Left forelimb (tissue), 1 donor: ENCODE measurements at regions not wholly inside any gene's neighbourhood (a gene's known extent, or its start where the extent isn't known, plus 50 kb on each side); places are given as distances from the start of the nearest gene placed in this dataset.
A peak's percentile ranks its signal among the peaks of the same experiment; 100 is the strongest.
"Not testable (repeated sequence)": the region's sequence is repeated elsewhere in the genome, so short reads cannot be mapped to it uniquely, and the experiment has no call there.

ENCODE experiments used
- DNase-seq: peaks from one replicate; pipeline ENCODE4 v3.0.0-alpha.2; 2018; ENCODE audit warnings: low spot score

DNA sequence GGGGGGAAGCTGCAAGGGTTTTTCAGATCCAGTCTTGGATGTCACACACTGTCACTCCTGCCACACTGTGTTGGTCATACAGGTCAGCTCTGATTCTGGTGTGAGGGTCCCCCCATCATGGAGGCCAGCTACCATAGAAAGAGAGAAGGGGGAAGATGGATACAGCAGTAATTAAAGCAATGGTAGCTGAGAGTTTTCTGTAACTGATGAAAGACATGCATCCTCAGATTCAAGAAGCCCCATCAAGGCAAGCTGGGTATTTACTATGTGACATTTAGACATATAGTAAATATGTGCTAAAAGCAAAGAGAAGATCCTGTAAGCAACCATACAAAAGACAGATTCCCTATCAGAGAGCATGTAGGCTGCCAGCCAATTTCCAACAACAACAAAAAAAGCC lies 110.9 kb upstream of the COL5A1 start:
- peak; percentile 23 for DNase-seq

DNA sequence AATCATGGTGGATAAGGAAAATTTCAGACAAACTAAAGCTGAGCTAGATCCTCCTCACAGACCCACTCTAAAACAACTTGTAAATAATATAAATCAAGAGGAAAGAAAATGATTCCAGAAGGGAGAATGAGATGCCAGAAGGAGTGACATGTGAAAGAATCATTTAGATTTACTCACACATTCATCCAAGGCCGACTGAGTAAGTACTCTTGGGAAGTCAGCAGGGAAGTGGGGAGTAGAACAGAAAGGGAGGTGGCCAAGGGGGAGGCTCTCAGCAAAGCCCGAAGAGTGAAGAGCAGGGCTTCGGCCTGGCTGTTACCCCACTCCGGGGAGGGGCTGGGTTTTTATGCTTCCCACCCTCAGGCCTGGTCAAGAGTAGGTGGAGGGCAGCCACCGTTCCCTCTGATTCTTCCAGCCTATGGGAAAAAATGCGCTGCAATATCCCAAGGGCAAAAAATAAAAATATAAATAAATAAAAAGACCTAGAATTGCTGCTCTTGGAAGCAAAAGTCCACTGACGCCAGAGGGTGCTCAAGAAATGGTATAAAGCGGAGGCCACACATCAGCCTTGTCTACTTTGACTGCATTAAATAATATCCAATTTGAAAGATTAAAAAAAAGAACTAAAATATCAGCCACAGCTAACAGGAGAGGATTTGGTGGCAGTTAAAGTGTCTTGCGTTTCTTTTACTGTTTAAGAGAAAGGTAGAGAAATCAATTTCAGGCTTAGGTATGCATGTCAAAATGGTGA lies 110.2 kb upstream of the COL5A1 start:
- DNase-seq = peak; percentile 40

DNA sequence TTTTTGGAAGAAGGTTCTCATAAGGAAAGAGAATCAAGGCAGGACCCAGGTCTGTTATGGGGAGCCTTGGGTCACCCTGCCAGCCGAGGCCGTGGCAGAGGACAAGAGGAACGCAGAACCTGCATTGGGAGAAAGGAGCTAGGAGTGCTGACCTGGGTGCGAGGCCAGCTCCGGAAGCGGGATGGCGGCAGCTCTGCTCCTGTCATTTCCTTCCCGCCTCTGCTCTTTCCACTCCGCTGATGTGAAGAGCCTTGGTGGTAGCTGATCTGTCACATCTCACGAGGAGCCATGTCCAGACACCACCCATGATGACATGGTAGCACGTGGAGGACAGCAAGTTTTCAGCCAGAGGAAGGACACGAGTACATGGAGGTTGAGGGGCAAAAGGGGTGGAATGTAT lies 109.5 kb upstream of the COL5A1 start:
- DNase-seq = peak; percentile 34

DNA sequence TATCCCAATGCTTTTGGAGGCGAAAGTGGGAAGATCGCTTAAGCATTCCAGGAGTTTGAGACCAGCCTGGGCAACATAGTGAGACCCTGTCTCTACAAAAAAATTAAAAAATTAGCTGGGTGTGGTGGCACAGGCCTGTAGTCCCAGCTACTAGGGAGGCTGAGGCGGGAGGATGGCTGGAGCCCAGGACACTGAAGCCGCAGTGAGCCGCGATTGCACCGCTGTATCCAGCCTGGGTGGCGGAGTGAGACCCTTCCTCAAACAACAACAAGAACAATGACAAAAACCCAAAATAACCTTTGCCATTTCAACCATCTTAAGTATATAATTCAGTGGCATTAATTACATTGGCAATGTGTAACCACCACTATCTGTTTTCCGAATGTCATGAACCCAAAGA lies 108.9 kb upstream of the COL5A1 start:
- DNase-seq = not testable (repeated sequence)

DNA sequence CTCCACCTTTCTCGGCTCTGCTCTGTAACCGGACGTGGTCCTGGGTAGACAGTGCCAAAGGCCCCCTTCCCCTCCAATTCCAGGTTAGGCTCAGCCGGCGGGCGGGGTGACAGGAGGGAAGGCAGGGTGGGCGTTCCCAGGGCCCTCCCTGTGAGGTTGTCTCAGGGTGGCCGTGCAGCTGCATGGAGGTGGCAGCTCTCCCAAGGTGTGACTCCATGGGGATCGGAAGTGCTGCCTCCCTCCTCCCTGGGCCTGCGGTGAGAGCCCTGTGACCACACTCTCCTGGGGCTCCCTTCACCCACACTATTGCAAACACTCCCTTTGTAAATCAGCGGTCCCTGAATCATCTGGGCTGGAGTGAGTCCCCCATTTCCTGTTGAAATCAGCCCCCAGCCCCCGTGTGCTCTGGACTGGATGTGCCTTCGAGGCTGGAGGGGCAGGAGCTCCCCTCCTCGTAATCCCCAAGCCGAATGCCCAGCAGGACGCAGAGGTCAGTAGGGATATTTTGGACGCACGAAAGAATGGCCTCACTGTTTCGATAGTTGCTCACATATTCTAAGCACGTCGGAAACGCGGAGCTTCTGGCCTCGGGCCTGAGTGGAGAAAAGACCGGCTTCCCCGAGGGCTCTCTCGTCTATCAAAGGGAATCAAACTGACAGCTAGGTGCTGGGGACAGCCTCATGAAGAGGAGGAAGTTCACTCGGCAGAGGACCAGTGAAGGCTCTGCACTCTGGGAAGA lies 107.6 kb upstream of the COL5A1 start:
- DNase-seq = peak; percentile 46

DNA sequence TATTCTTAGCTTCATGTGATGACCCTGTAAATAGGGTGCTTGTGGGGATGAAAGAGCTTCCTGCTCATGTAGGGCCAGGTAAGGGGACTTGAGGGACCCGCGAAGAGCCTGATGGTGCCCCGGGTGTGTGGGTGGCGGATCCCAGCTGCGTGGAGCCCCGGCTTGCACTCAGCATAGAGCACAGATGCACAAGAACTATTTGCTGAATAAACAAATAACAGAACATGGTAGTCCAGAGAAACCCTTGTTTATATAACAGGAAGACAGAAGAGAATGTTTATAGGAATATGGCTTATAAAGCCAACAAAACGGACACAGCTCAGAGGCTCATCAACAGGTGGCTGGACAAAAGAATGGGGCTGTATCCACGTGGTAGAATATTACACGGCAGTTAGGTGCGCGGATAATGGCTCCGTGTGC lies 106.9 kb upstream of the COL5A1 start:
- no peak for DNase-seq

DNA sequence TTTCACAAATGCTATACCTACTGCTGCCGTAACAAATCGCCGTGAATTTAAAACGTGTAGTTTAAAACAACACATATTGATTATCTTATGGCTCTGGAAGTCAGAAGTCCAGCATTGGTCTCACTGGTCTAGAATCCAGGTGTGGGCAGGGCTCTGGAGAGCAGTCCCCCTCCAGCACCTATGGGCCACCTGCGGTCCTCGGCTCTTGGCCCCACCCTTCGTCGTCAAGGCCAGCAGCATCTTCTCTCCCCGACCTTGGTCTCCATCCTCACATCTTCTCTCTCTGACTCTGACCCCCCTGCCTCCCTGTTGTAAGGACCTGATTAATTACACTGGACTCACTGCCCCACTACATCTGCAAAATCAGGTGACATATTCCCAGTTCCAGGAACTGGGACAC lies 106.4 kb upstream of the COL5A1 start:
- DNase-seq = no peak

DNA sequence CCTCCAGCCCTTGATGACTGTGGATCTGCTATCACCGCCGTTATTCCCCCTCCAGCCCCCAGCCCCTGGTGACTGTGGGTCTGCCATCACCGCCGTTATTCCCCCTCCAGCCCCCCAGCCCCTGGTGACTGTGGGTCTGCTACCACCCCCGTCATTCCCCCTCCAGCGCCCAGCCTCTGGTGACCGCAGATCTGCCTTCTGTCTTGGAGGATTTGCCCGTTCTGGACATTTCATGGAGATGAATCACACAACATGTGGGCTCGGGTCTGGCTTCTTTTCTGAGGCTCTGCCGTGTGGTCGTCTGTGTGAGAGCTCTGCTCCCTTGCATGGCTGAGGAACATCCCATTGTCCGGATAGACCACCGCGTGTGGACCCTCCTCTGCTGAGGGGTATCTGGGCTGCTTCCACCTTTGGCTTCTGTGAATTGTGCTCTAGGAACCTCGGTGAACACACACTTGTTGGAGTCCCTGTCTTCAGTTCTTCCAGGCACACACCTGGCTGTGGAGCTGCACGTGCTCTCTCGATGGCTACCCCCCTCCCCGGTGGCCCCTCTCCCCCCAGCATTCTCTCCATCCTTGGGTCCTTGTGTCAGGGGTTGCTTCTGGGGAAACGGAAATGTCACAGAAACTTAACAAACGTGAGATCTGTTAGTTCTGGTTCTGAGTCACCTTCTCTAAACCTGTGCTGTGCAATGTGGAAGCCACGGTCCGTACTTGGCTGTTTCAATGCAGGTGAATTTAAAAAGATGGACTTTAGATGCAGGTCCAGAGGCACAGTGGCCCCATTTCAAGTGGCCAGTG lies 105.3 kb upstream of the COL5A1 start:
- no peak for DNase-seq

- DNase-seq = no peak
Measured at GRCh38 chr9:134536931-134537330, 104.7 kb upstream of the COL5A1 start.

DNA sequence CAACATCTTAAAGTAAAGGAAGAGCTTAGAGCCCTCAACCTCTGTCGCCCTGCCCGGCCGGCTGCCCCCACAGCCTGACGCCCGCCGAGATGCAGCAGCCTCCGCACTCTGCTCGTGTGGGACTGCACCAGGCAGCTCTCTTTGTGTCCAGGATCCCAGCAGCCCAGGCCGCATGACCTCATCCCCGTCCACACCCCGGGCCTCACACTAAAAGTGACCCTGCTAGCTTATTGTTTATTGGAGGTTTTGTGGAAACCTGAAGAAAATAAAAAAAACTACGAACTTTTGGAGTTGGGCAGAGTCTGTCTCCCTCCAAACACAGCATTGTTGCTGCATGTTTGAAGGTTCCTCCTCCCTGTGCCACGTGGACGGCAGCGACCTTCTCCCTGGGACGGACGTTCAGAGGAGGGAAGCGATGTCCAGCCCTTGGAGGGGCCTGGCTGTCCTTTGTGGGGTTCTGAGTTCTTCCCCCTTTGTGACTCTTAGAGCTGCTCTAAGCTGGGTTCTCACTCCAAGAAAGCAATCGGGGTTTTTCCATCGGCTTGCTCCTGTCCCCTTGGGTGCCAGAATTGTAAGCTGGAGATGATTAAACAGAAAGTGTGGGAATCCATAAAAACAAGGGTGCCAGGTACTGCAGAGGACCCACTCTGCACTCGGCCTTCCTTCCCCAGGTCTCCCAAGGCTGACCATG lies 103.5 kb upstream of the COL5A1 start:
- peak; percentile 70 for DNase-seq

GRCh38 chr9:134538856-134539566 lies 102.6 kb upstream of the COL5A1 start:
- peak; percentile 75 for DNase-seq

DNA sequence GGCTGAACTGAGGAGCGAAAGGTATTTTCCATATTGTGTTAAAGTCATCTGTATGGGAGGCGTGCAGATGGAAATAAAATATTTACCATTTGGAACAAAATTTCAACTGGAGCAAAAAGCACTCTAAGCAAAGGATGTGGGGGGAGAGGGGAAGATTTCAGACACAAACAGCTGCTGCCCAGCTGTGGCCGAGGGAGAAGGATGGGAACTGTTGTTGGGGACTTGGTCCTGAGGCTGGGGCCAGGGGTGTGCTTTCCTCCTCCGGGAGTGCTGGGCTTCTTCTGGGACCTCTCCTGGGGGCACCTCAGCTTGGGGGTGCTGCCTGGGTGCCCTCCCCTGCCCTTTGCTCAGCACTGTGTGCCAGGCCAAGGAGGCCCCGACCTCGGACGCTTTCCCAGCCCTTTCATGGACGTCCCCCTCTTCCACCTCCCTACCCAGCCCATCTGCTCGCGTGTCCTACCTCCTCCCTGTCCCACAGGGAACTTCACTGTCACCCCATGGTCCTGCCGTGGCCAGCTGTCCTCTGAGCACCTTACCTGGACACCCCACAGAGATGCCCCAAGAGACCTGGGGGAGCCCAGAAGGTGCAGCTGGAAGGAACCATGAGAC lies 101.9 kb upstream of the COL5A1 start:
- DNase-seq = peak; percentile 68

- peak; percentile 81 for DNase-seq
Measured at GRCh38 chr9:134540276-134541096, 101.1 kb upstream of the COL5A1 start.

DNA sequence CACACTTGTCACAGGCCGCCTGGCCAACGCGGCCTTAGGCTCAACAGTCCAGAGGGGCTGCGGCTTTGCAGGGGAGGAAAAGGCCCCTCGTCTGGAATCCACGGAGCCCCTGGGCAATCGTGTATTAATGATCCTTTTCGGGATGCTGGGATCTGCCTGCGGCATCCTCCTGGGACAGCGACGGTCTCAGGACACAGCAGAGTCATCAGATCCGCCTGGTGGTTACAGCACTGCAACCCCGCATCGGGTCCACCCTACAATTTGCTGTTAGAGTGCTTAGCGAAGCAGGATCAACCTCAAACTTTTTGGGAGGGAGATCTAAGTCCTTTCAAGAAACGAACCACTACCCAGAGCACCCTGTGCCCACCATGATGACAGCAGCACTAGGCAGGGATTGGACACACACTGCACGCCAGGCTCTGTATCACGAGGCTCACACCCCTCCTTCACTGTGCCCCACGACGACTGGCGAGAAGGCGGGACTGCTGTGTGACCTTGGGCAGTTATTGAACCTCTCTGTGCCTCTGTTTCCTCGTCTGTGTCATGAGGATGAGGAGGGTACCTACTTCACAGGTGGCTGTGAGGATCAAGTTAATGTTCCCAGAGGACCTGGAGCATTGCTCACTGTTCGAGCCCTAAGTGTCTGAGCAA lies 100.4 kb upstream of the COL5A1 start:
- DNase-seq = no peak

DNA sequence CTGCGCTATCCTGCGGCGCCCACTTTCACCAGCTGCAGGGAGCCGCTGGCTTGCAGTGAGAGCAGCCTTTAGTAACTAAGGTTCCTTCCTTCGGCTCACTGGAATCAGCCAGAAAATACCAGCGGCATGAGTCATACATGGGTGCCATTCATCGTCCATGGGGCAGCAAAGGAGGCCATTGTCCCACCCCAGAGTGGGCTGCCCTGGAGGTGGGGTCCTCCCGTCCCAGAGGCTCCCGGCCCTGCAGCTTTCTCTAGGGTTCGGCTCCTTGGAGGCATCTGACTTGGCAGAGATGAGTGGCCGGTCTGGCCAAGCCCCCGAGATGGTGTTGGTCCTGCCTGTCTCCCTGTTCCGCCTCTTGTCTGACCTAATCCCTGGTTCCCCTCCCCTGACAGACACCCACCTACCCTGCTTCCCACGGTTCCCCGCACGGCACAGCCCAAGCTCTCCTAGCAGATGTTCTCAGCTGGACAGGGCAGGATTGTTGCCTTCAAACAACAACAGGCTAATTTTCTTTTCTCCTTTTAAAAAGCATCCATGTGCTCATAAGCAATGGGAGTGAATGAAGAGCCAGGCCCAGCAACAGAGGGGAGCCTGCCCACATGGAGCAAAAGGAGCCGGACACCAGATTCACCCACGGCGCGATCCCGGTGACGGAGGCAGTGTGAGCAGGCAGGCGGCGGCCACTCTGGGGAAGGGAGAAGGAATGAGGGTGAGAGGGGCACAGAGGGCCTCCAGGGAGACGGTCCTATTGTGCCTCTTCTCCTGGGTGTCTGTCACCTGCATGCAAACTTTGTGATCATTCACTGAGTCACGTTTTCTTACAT lies 97.0 kb upstream of the COL5A1 start:
- DNase-seq = no peak

DNA sequence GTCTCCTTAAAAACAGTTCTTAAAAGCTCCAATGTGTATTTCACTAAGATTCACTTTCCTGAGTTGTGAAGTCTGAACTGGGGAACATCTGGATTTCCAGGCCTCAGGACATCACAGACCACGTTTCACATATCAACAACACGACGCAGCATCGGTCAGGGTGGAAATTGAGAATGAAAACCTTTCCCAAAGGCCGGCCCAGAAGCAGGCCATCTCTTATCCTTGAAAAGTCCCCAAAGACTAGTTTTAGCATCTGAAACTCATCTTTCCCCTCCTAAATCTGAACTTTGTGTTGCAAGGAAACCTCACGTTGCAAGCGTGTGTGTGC lies 96.4 kb upstream of the COL5A1 start:
- no peak for DNase-seq

- no peak for DNase-seq
Measured at GRCh38 chr9:134545543-134546245, 95.9 kb upstream of the COL5A1 start.

DNA sequence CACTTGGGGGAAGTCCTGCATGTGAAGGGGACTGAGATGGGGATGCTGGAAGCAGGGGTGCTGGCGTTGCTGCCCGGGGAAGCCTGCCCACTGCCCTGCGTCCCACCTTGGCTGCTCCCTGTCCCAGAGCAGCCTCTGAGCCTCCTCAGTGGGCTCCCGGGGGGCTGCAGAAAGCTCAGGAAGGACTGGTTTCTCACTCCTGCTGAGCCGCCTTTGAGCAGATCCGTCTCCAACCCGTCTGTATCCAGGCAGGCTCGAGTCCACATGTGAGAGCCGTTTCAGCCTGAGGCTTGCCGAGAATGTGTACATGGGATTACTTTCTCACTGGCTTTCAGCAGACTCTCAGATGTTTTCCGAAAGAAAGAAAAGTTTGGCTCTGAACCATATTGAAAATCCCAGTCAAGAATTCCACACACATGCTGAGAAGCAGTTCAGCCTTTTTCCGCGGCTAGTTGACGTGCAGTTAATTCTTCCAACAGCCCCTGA lies 95.3 kb upstream of the COL5A1 start:
- no peak for DNase-seq
